Stimulated activated CD8-positive, alpha-beta memory T cell treated with anti-CD3 and anti-CD28 coated beads, Interleukin-12 subunit alpha, Interleukin-12 subunit beta, amount 100 ng/mL, for 24 hours (primary cell): ENCODE measurements at regions not wholly inside any gene's neighbourhood (a gene's known extent, or its start where the extent isn't known, plus 50 kb on each side); places are given as distances from the start of the nearest gene placed in this dataset.
"Not testable (repeated sequence)": the region's sequence is repeated elsewhere in the genome, so short reads cannot be mapped to it uniquely, and the experiment has no call there.

Source experiments
- DNase-seq: peaks from one replicate; pipeline ENCODE4 v3.0.0-alpha.2; 2020; ENCODE audit errors: extremely low read depth

DNA sequence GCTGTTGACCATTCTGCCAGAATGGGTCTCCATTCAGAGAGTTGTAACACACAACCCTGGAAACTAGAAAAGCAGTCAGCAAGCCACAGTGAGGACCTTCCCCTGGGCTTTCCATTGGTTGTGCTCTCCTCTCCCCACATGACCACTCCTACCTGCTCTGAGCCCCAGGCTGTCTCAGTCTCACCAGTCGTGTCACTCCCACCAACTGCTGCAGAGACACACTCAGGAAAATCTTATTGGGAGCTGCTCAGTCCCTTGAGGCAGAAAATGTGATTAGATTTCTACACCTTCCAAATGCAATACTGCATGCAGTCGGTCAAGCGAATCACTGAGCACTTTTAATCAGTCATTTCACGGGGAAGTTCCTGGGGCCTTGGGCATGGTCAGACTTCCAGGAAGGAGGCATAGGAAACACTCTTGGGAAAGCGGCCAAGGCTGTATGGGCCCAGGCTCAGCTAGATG, 284.2 kb upstream of the NMUR2 start:
- no peak for DNase-seq

DNA sequence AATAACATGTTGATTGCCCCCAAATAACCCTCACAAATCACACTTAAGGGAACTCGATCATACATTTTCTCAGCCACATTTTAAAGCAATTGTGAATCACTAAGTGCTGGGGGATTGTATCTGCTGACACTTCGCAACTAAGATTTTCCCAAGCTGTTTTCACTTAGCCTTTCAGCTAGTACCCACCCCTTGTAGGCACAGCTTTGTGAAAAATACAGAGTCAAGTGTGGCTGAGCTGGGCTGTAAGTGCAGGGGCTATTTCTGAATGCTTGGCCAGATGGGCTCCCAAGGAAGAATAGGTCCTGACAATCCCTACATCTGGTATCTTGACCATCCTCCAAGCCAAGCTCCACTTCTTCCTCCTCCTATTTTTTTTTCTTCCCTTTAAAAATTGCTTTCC, 289.2 kb upstream of the NMUR2 start:
- DNase-seq = no peak

DNA sequence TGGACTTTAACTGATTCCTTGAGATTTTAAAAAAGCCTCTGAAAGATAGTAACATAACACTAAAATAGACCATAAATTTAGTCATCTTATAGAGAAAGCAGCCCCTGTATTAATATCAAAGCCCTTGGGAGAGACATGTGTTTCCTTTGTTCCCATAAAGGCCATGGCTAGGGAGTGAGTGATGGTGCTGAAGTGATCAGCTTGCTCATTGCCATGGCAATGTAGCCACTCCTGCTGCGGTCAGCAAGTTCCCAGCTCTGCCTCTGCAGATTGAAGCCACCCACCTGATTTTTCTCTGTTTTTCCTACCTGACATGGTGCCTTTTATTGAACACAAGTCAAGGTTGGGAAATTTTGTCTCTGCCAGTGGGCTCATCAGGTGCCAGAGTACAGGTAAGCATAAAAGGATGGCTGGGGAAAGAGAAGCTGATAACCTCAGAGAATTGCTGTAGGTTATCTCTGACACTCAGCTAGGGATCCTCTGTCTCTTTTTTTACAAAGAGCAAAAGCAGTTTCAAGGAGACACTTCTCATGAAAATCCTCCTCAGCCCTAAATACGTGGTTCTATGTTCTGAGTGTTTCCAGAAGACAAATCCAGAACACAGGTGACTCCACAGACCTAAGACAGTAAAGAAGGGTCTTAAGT, 296.3 kb upstream of the NMUR2 start:
- DNase-seq = no peak

DNA sequence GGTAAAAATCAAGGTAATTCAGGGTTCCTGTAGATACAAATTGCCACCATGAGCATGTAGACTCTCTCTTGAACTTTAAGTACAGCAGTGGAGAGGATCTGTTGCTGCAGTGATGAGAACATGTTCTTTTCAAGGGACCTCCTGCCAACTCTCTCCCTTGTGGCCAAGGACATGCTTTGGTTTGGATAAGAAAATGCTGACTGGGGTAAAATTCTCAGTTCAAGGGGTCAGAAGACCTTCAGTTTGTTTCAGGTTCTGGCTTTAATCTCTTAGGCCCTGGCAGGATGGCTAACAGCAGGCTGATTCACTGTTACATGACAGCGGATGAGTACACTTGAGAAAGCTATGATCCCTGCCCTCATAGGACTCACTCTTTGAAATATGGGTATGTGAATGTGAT, 299.2 kb upstream of the NMUR2 start:
- no peak for DNase-seq

DNA sequence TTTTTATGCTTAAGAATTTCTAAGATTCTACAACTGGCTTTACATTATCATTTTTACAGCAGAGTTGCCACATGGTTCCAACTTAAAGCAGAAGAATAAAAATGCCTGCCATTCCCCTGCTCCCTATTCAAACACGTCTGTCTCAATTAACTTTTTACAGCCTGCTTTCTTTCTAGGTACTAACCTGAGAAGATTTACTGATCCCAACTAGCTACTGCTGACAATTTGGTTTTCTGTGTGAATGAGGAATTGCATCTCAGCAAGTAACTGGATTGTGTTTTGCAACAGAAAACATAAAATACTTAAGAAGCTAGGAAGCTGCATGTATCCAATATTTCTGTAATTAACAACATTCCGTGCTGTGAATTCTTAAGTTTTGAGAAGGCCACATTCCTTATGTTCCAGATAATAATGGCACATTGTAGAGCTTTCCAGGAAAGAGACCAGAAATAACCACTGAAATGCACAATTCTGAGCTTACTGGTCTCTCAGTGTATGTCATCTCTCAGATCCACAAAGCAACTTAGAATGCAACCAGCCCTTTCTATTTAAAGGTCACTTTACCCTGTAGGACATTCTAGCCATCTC, 306.8 kb upstream of the NMUR2 start:
- no peak for DNase-seq

DNA sequence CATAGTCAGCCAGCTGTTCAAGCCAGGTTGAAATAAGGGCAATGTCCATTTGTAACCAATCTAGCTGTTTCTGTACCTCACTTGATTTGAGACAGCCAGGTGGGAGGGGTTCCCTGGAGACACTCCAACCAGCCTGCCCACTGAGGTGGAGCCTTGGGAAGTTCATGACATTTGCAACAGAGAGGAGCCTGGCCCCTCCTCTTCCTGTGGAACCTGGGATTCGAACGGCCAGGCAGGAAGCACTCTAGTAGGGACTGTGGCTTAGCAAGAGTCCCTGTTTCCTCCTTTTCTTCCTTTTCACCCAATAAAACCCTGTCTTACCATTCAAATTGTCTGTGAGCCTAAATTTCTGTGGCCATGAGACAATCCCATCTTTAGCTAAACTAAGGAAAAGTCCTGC, 312.3 kb upstream of the NMUR2 start:
- DNase-seq = no peak

DNA sequence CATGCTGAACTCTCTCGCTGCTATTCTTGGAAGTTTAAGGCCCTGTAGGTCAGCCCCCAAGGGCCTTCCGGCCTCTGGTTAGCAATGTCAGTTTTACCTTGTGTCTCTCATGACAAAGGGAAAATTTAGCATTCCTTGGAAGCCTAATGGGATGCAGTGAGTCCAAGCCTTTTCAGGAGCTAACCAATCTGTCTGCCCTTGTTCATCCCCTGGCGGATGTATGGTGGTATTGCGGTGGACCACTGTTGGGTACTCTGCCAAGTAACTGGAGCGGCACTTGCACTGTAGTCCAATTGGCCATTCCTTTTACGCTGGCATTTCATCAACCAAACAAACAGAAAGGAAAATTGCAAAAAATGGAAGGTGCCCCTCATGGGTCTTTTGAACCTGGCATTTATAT, 318.4 kb upstream of the NMUR2 start:
- no peak for DNase-seq

DNA sequence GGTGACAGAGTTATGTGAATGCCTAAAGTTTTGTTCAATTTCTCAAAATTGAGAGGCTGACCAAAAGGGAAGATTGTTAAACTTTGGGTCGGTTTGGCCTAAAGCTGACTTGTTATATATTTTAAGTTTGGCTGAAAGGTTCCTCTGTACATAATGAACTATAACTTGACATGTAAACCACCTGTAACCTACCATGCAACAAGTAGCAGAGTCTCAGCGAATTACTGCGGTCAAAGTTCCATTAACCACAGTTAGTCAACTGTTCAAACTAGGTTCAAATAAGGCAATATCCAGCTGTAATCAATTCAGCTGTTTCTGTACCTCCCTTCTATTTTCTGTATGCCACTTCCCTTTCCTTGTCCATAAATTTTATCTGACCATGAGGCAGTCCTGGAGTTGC, 325.1 kb upstream of the NMUR2 start:
- DNase-seq = no peak

DNA sequence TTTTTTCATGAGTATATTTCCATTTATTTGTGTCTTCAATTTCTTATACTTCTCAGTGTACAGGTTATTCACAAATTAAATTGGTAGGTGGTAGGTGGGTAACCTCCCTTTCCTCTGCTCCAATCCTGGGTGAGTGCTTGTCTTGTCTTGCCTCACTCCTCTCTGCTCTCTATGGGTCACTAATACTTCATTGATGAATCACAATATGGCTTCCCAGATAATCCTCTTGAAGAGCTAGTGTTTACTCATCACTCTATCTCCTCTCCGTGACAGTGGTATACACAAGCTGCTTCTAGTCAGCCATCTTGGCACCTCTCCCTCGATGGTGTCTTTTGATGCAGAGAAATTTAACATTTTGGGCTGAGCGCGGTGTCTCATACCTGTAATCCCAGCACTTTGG, 331.8 kb upstream of the NMUR2 start:
- no peak for DNase-seq

DNA sequence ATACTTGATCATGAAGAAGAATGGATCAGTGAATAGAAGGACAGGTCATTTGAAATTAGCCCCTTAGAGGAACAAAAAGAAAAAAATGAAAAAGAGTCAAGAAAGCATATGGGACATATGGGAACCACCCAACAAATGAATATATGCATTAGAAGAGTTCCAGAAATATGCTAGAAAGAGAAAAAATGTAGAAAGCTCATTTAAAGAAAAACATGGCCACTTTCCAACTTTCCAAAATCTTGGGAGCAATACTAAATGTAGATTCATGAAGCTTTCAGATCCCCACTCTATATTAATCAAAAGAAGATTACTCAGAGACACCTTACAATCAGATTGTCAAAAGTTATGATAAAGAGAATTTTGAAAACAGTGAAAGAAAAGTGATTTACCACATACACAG, 334.8 kb upstream of the NMUR2 start:
- DNase-seq = no peak

DNA sequence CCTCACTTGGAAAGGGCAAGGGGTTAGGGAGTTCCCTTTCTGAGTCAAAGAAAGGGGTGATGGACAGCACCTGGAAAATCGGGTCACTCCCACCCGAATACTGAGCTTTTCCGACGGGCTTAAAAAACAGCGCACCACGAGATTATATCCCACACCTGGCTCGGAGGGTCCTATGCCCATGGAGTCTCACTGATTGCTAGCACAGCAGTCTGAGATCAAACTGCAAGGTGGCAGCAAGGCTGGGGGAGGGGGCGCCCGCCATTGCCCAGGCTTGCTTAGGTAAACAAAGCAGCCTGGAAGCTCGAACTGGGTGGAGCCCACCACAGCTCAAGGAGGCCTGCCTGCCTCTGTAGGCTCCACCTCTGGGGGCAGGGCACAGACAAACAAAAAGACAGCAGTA, 336.0 kb upstream of the NMUR2 start:
- DNase-seq = not testable (repeated sequence)

DNA sequence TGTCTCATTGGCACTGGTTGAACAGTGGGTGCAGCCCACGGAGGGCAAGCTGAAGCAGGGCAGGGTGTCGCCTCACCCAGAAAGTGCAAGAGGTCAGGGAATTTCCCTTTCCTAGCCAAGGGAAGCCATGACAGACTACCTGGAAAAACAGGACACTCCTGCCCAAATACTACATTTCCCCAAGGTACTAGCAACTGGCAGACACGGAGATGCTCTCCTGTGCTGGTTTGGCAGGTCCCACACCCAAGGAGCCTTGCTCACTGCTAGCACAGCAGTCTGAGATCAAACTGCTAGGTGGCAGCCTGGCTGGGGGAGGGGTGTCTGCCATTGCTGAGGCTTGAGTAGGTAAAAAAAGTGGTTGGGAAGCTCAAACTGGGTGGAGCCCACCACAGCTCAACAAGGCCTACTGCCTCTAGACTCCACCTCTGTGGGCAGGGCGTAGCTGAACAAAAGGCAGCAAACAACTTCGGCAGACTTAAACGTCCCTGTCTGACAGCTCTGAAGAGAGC, 382.7 kb upstream of the NMUR2 start:
- DNase-seq = not testable (repeated sequence)

DNA sequence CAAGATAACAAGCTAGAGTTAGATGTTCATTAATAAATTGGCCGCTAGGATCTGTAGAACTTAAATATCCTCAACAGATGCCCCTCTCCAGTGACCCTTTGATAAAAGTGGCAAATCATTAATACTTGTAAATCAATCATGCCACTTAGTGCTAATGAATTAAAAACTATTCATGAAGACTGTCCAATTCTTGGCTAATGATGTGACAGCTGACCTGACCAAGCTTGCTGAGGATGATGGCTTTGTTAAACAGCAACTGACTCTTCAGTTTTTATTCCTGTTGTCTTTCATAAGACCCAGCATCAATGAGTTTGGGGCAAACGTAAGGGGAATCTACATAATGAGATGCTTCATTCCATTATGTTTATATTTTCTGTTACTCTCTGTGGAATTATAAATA, 396.8 kb upstream of the NMUR2 start:
- DNase-seq = no peak

DNA sequence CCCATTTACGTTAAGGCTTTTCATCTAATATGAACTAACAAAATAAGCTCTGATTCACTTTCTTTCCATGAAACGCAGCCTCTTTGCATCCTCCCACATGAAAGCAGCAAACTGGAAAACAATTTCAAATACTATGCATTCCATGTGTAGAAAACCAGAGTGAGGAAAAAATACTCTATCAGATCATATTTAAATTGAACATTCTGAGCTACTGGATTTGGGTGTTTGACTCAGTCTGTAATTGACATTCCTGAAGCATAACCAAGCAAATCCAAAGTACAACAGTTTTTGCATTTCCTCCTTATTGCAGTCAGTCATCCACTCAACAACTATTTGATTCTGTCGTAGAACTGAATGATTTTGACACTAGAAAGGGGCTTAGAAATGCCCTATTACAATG, 399.1 kb upstream of the NMUR2 start:
- DNase-seq = no peak

DNA sequence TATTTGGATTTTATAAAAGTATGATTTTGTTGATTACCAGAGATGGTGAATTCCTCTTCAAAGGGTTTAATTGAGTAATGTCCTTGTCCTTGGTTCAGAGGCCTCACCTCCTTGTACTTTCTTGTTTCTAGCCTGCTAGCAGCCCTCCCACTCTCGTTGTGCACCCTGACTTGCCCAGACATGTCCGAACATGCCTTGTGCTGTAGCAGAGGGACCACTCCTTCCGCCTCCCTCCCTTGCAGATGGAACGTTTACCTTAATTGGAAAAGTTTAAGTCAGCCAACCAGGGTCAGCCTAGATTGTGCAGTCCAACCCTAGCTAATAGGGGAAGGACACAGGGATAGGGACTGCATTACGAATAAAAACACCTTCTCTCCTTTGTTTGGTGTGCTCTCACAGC, 406.9 kb upstream of the NMUR2 start:
- DNase-seq = no peak

DNA sequence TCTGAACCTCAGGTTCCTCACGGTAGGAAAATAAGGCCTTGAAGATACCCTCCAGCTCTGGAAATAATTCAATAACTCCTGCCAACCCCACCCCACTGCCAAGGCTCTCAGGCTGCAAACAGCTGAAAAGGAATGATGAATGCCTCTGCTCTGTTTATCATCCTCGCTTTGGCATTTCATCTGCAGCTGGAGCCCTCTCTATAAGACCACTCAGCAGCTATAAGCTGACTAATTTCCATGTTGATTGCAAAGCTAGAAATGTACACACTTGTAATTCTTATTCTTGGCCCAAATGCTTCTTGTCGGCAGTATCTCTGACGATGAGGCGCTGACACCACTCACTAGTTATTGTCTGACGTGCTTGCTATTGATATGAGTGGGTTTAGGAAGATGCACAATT, 408.4 kb upstream of the NMUR2 start:
- DNase-seq = no peak

DNA sequence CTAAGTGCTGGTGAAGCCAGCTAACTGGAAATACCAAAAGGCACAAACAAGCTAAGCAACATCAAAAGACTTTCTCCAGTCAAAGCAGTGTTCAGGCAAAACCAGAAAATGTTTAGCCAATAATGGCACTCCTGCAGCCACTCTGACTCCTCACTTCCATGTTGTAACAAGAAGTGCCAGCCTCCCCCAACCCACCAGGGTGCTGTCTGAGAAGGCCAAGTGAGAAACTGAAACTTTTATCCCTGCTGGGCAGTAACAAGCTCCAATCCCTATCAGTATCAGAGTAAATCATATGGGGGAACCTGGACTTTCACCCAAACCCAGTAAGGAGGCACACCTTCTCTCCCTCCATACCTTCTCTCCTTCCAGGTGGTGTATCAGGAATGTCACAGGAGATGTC, 414.8 kb upstream of the NMUR2 start:
- DNase-seq = no peak

DNA sequence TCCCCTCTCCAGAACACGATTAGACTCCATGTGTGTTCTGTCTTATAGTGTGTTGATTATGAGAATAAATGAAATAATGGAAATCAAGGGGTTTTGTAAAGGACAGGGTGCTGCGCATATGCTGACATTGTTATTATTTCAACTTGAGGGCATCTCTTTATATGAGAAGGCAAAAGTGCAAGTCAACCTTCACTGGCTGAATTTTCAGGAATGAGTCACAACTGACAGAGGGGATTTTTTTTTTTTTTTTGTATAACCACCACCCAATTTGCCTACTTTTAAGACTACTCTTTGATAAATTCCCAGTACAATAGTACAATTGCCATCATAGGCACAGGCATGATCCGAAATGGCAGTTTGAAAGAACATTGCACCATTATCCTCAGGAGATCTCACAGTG, 419.2 kb upstream of the NMUR2 start:
- DNase-seq = no peak

DNA sequence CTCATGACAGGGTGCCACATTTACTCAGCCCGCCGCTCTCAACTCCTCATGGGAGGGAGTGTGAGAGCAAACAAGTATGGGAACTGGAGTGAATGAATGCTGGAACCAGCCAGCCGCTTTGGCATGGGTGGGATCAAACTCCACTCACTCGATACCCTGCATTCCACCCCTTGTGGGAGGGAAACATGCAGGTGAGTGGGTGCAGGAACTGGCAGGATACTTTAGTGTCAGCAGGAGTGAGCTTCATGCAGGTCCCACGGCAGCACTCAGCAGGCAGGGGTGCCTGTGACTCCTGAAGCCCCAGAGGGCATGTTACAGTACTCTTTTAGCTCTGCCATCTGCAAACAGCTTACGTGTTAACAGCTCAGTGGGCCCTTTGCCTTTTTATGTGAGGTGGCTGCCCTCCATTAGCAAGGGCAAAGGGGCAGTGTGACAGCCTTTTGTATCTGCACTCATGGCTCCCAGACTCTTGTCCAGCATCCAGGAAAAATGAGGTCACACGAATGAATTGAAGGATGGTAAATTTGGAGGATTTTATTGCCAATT, 433.2 kb upstream of the NMUR2 start:
- DNase-seq = no peak

DNA sequence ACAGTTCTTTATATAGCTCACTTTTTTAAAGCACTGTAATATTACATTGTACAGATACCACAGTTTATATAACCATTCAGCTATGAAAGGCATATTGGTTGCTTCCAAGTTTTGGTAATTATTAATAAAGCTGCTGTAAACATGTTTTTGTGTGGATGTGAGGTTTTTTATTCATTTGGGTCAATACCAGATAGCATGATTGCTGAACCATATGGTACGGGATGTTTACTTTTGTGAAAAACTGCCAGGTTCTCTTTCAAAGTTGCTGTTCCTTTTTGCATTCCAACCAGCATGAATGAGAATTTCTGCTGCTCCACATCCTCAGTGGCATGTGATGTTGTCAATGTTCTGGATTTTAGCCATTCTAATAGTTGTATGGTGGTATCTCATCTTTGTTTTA, 439.6 kb upstream of the NMUR2 start:
- DNase-seq = no peak

DNA sequence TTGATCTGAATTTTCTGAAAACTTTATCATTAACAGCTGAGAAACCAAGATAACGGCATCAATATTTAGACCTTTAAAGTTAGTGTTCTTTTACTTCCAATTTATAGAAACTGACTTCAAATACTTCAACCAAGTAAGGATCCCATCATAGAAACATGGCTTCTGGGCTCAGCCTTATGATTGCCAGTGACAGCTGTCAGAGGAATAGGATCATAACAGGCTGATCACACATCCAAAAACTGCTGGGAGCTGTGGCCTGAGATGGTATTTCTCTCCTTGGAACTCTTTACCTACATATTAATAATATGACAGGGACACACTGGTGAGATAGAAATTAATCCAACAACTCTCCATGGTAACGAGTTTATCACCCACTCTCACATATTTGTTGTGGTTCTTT, 448.3 kb upstream of the NMUR2 start:
- DNase-seq = no peak

DNA sequence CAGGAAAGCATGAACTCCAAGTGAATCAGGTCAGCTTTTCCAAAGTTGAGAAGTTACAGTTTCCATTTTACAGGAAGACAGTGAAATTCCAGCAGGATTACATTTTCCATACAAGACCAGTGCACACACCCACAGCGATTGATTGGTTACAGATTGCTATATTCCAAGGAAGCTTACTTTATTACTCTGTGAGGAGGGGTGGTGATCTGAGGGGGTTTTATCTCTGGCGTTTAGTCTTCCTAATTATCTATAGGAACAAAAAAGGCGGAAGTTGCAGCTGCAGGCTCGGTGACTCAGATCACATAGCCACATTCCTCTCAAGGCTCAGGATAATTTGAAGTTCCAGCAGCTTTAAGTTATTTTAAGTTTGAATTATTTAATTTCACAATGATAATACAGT, 450.4 kb upstream of the NMUR2 start:
- DNase-seq = no peak

DNA sequence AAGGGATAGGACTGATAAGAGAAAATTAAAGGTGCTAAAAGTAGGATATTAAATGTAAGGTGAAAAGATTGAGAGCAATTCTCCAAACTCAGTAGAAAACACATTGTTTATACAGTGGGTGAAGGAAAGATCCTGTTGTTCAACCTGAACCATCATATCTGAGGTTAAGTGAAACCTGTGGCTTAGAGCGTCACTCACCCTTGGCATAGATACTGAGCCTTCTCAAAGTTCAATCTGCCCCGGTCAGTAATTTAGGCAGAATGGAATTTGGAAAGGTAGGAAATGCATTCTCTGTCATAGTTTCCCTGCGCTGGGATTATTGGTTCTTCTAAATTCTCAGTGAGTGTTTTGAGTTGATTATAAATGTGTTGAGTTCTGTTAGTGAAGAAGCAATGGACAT, 456.2 kb upstream of the NMUR2 start:
- no peak for DNase-seq

DNA sequence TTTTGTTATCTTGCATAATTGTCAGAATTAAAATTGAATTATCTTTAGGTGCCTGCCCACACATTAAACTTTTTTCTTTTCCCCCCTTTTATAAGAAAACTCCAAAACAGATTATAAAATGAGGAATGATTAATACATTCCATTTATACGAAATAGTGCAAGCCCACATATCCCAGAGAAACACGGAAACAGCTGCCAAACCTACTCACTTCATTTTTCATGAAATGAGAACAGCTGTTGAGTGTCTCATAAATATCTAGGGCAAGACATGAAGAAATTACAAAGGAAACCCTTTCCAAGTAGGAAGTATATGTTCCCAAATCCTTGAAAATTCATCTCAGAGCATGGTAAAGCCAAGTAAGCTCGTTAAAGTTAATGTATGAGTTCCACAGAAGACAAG, 459.4 kb upstream of the NMUR2 start:
- no peak for DNase-seq
